Stimulated activated CD4-positive, alpha-beta T cell treated with anti-CD3 and anti-CD28 coated beads, Interleukin-2, amount 100 ng/mL, for 24 hours (primary cell): ENCODE measurements at regions not wholly inside any gene's neighbourhood (a gene's known extent, or its start where the extent isn't known, plus 50 kb on each side); places are given as distances from the start of the nearest gene placed in this dataset.

Experiments used
- DNase-seq, 2 donors: peaks; one replicate each; pipeline ENCODE4 v3.0.0-alpha.2; 2020

GRCh38 chr7:159253657-159254056 lies 109.0 kb upstream of the VIPR2 start:
- DNase-seq, result no peak

- DNase-seq, result no peak
These were observed 105.8 kb upstream of the VIPR2 start for GRCh38 chr7:159250471-159250870.

- no peak for DNase-seq
These were observed 105.0 kb upstream of the VIPR2 start for GRCh38 chr7:159249671-159250070.

GRCh38 chr7:159247910-159248309 lies 103.2 kb upstream of the VIPR2 start:
- DNase-seq, result no peak

GRCh38 chr7:159246702-159247480 lies 102.2 kb upstream of the VIPR2 start:
- DNase-seq, result no peak

GRCh38 chr7:159240962-159241361 lies 96.3 kb upstream of the VIPR2 start:
- DNase-seq, result no peak

- DNase-seq, result no peak
These were observed 94.4 kb upstream of the VIPR2 start for GRCh38 chr7:159239028-159239427.

GRCh38 chr7:159238541-159238940 lies 93.9 kb upstream of the VIPR2 start:
- DNase-seq, result no peak

- no peak for DNase-seq
These were observed 92.5 kb upstream of the VIPR2 start for GRCh38 chr7:159237022-159237653.

GRCh38 chr7:159231017-159231416 lies 86.3 kb upstream of the VIPR2 start:
- DNase-seq, result no peak

- DNase-seq, result no peak
These were observed 85.2 kb upstream of the VIPR2 start for GRCh38 chr7:159229683-159230475.

- DNase-seq, result no peak
These were observed 82.8 kb upstream of the VIPR2 start for GRCh38 chr7:159227433-159227832.

GRCh38 chr7:159226011-159226702 lies 81.5 kb upstream of the VIPR2 start:
- DNase-seq, result no peak

GRCh38 chr7:159218607-159219006 lies 73.9 kb upstream of the VIPR2 start:
- DNase-seq, result no peak

- DNase-seq, result no peak
These were observed 73.5 kb upstream of the VIPR2 start for GRCh38 chr7:159218170-159218569.

- DNase-seq, result no peak
These were observed 70.4 kb upstream of the VIPR2 start for GRCh38 chr7:159215076-159215475.

- no peak for DNase-seq
These were observed 68.6 kb upstream of the VIPR2 start for GRCh38 chr7:159213253-159213652.

GRCh38 chr7:159212226-159212625 lies 67.6 kb upstream of the VIPR2 start:
- DNase-seq, result no peak

- no peak for DNase-seq
These were observed 67.0 kb upstream of the VIPR2 start for GRCh38 chr7:159211540-159212182.

- no peak for DNase-seq
These were observed 66.0 kb upstream of the VIPR2 start for GRCh38 chr7:159210581-159211235.

- DNase-seq, result no peak
These were observed 64.8 kb upstream of the VIPR2 start for GRCh38 chr7:159209429-159209828.

- no peak for DNase-seq
These were observed 63.3 kb upstream of the VIPR2 start for GRCh38 chr7:159207951-159208350.
